Ascending aorta (tissue), 2 donors: ENCODE measurements at regions not wholly inside any gene's neighbourhood (a gene's known extent, or its start where the extent isn't known, plus 50 kb on each side); places are given as distances from the start of the nearest gene placed in this dataset.

Experiments used
- DNase-seq, 2 donors: peaks; one replicate each; pipeline ENCODE4 v3.0.0-alpha.2; 2019; ENCODE audit warnings: low spot score in 2 of 2
- H3K27ac ChIP-seq, 2 donors: fragments of 200-600 bp; sonication (generic); one replicate each; pipeline ENCODE4 v1.5.1; 2016 to 2017; ENCODE audit warnings: mild to moderate bottlenecking in 1 of 2
- H3K27me3 ChIP-seq: fragments of 200-600 bp; sonication (generic); one replicate; pipeline ENCODE4 v1.5.1; 2017
- H3K36me3 ChIP-seq, 2 donors: fragments of 200-600 bp; sonication (generic); one replicate each; pipeline ENCODE4 v1.5.1; 2016
- H3K4me1 ChIP-seq, 2 donors: fragments of 200-600 bp; sonication (generic); one replicate each; pipeline ENCODE4 v1.5.1; 2016 to 2017; ENCODE audit warnings: mild to moderate bottlenecking in 1 of 2
- H3K4me3 ChIP-seq, 2 donors: fragments of 200-600 bp; sonication (generic); one replicate each; pipeline ENCODE4 v1.5.1; 2016 to 2017; ENCODE audit warnings: mild to moderate bottlenecking in 1 of 2
- H3K9me3 ChIP-seq, 2 donors: fragments of 200-600 bp; sonication (generic); one replicate each; pipeline ENCODE4 v1.5.1; 2016
- CTCF ChIP-seq, 3 experiments: fragments of 200-600 bp in 2 of 3; fragments of 450-650 bp in 1 of 3; sonication (generic) in 2 of 3; IDR thresholded peaks; one replicate each; pipeline ENCODE4 v1.5.1; 2016 to 2019; ENCODE audit warnings: antibody characterized with exemption in 3 of 3, mild to moderate bottlenecking in 1 of 3, moderate library complexity in 1 of 3
- intact Hi-C: fragments of 100-400 bp; cut with DNase I; formaldehyde crosslinking; loops from one replicate; pipeline ENCODE4 v1.15.1; 2023

GRCh38 chr13:97648171-97648880, 214.4 kb downstream of the RAP2A start:
- Histone ChIP-seq H3K4me3 (no peak overlapping the region), H3K27me3 (no peaks in the 10 kb centered on the region), H3K27ac (no peak overlapping the region), H3K9me3 (no peaks in the 10 kb centered on the region), H3K36me3 (no peaks in the 10 kb centered on the region), H3K4me1 (no peaks in the 10 kb centered on the region)
- intact Hi-C loops, result no loop called here
- no peak for TF ChIP-seq CTCF (IDR thresholded peaks at IDR 0.05)
- no peak for DNase-seq

GRCh38 chr13:97648881-97649224, 214.9 kb downstream of the RAP2A start:
- intact Hi-C loops, result no loop called here

GRCh38 chr13:97653443-97654140, 219.6 kb downstream of the RAP2A start:
- Histone ChIP-seq H3K36me3 (no peaks in the 10 kb centered on the region), H3K4me1 (no peaks in the 10 kb centered on the region)
- TF ChIP-seq CTCF (IDR thresholded peaks at IDR 0.05), result no peak

More at GRCh38 chr13:97648881-97649224, 214.9 kb downstream of the RAP2A start:
- no peaks in the 10 kb centered on the region for H3K27me3 ChIP-seq
- no peaks in the 10 kb centered on the region for H3K9me3 ChIP-seq
- H3K4me1 ChIP-seq, result no peaks in the 10 kb centered on the region
- TF ChIP-seq CTCF (IDR thresholded peaks at IDR 0.05), result no peak
- H3K4me3 ChIP-seq, result no peak overlapping the region
- DNase-seq, result no peak
- H3K27ac ChIP-seq, result no peak overlapping the region
- no peaks in the 10 kb centered on the region for H3K36me3 ChIP-seq

GRCh38 chr13:97654236-97654635, 220.3 kb downstream of the RAP2A start:
- H3K4me1 ChIP-seq, result no peaks in the 10 kb centered on the region
- no peak overlapping the region for H3K27ac ChIP-seq
- intact Hi-C loops, result no loop called here
- no peak for TF ChIP-seq CTCF (IDR thresholded peaks at IDR 0.05)
- no peak overlapping the region for H3K4me3 ChIP-seq
- no peaks in the 10 kb centered on the region for H3K9me3 ChIP-seq
- H3K36me3 ChIP-seq, result no peaks in the 10 kb centered on the region
- no peak for DNase-seq
- H3K27me3 ChIP-seq, result no peaks in the 10 kb centered on the region

More at GRCh38 chr13:97653443-97654140, 219.6 kb downstream of the RAP2A start:
- intact Hi-C loops, result no loop called here
- H3K27ac ChIP-seq, result no peak overlapping the region
- H3K27me3 ChIP-seq, result no peaks in the 10 kb centered on the region
- DNase-seq, result no peak
- H3K4me3 ChIP-seq, result no peak overlapping the region
- H3K9me3 ChIP-seq, result no peaks in the 10 kb centered on the region

GRCh38 chr13:97658556-97658955, 224.6 kb downstream of the RAP2A start:
- DNase-seq, result no peak
- H3K36me3 ChIP-seq, result no peaks in the 10 kb centered on the region
- no peak for TF ChIP-seq CTCF (IDR thresholded peaks at IDR 0.05)

More at GRCh38 chr13:97658556-97658955, 224.6 kb downstream of the RAP2A start:
- H3K27ac ChIP-seq, result no peak overlapping the region
- peaks cover 0 to 2% of the 10 kb centered on the region in 2 donors for H3K4me1 ChIP-seq
- intact Hi-C loops, result no loop called here
- H3K4me3 ChIP-seq, result no peak overlapping the region
- no peaks in the 10 kb centered on the region for H3K9me3 ChIP-seq
- no peaks in the 10 kb centered on the region for H3K27me3 ChIP-seq
